ENCODE measurements at regions not wholly inside any gene's neighbourhood (a gene's known extent, or its start where the extent isn't known, plus 50 kb on each side); places are given as distances from the start of the nearest gene placed in this dataset.
A peak's percentile ranks its signal among the peaks of the same experiment; 100 is the strongest.
"Not testable (repeated sequence)": the region's sequence is repeated elsewhere in the genome, so short reads cannot be mapped to it uniquely, and the experiment has no call there.

GRCh38 chr21:28523367-28523766 is 469.3 kb downstream of the LTN1 start:
- DNase-seq (ENCODE audit: low read depth) = no peak

GRCh38 chr21:28522014-28522799 is 470.5 kb downstream of the LTN1 start:
- no peak for DNase-seq (ENCODE audit: low read depth)

GRCh38 chr21:28518630-28519029 is 474.0 kb downstream of the LTN1 start:
- no peak for DNase-seq (ENCODE audit: low read depth)

GRCh38 chr21:28516991-28517592 is 475.6 kb downstream of the LTN1 start:
- DNase-seq (ENCODE audit: low read depth) = peak; percentile 42

- DNase-seq (ENCODE audit: low read depth) = no peak
Measured at GRCh38 chr21:28516021-28516420, 476.7 kb downstream of the LTN1 start.

- DNase-seq (ENCODE audit: low read depth) = no peak
Measured at GRCh38 chr21:28513428-28513827, 479.2 kb downstream of the LTN1 start.

GRCh38 chr21:28509031-28509430 is 483.6 kb downstream of the LTN1 start:
- no peak for DNase-seq (ENCODE audit: low read depth)

GRCh38 chr21:28508126-28508525 is 484.6 kb downstream of the LTN1 start:
- no peak for DNase-seq (ENCODE audit: low read depth)

GRCh38 chr21:28496517-28496916 is 496.2 kb downstream of the LTN1 start:
- DNase-seq (ENCODE audit: low read depth) = no peak

GRCh38 chr21:28492127-28492526 is 500.6 kb downstream of the LTN1 start:
- no peak for DNase-seq (ENCODE audit: low read depth)

GRCh38 chr21:28489821-28490350 is 502.8 kb downstream of the LTN1 start:
- DNase-seq (ENCODE audit: low read depth) = no peak

- DNase-seq (ENCODE audit: low read depth) = no peak
Measured at GRCh38 chr21:28489162-28489561, 503.5 kb downstream of the LTN1 start.

GRCh38 chr21:28487455-28488070 is 505.1 kb downstream of the LTN1 start:
- DNase-seq (ENCODE audit: low read depth) = no peak

- no peak for DNase-seq (ENCODE audit: low read depth)
Measured at GRCh38 chr21:28485301-28486022, 507.2 kb downstream of the LTN1 start.

- DNase-seq (ENCODE audit: low read depth) = no peak
Measured at GRCh38 chr21:28483301-28484035, 509.2 kb downstream of the LTN1 start.

GRCh38 chr21:28482657-28483056 is 510.0 kb downstream of the LTN1 start:
- DNase-seq (ENCODE audit: low read depth) = no peak

GRCh38 chr21:28480470-28480869 is 512.2 kb downstream of the LTN1 start:
- no peak for DNase-seq (ENCODE audit: low read depth)

GRCh38 chr21:28473530-28474220 is 519.0 kb downstream of the LTN1 start:
- DNase-seq (ENCODE audit: low read depth) = no peak

- not testable (repeated sequence) for DNase-seq (ENCODE audit: low read depth)
Measured at GRCh38 chr21:28472543-28472942, 520.1 kb downstream of the LTN1 start.

- no peak for DNase-seq (ENCODE audit: low read depth)
Measured at GRCh38 chr21:28464988-28465387, 527.7 kb downstream of the LTN1 start.

GRCh38 chr21:28464095-28464494 is 528.6 kb downstream of the LTN1 start:
- DNase-seq (ENCODE audit: low read depth) = no peak
